ENCODE measurements at regions not wholly inside any gene's neighbourhood (a gene's known extent, or its start where the extent isn't known, plus 50 kb on each side); places are given as distances from the start of the nearest gene placed in this dataset.
A peak's percentile ranks its signal among the peaks of the same experiment; 100 is the strongest.
"Not testable (repeated sequence)": the region's sequence is repeated elsewhere in the genome, so short reads cannot be mapped to it uniquely, and the experiment has no call there.

GRCh38 chr2:219744600-219744999 is 117.2 kb downstream of the SLC4A3 start:
- intact Hi-C loops (cut with DNase I), result loop anchor here in 1 of 4 donors (10.0 kb wide), 1 partner anchor 90 kb away; no protein-coding TSS in a partner anchor
- ATAC-seq (no peak), DNase-seq (no peak)
- H3K27ac ChIP-seq (ENCODE audit: low read length), result no peak overlapping the region
- no peak overlapping the region for H3K4me3 ChIP-seq (ENCODE audit: low read length)
- peaks cover 4% of the 10 kb centered on the region for H3K4me1 ChIP-seq (ENCODE audit: control insufficient read depth, insufficient read depth, low read length)
- 46% methylated on average over 4 of the region's 4 CpGs for WGBS
- no peaks in the 10 kb centered on the region for H3K9me3 ChIP-seq (ENCODE audit: control insufficient read depth, low read length)
- H3K27me3 ChIP-seq (ENCODE audit: control insufficient read depth, insufficient read depth), result no peaks in the 10 kb centered on the region

GRCh38 chr2:219747637-219748036 is 120.2 kb downstream of the SLC4A3 start:
- no peak overlapping the region for H3K27ac ChIP-seq (ENCODE audit: low read length)
- no peak for ATAC-seq
- peaks cover 4% of the 10 kb centered on the region for H3K4me1 ChIP-seq (ENCODE audit: control insufficient read depth, insufficient read depth, low read length)
- H3K4me3 ChIP-seq (ENCODE audit: low read length), result no peak overlapping the region
- intact Hi-C loops (cut with DNase I), result loop anchor here in 1 of 4 donors (10.0 kb wide), 1 partner anchor 87 kb away; no protein-coding TSS in a partner anchor
- H3K9me3 ChIP-seq (ENCODE audit: control insufficient read depth, low read length), result no peaks in the 10 kb centered on the region
- DNase-seq, result no peak
- 75% methylated on average over 1 of the region's 1 CpG for WGBS
- H3K27me3 ChIP-seq (ENCODE audit: control insufficient read depth, insufficient read depth), result no peaks in the 10 kb centered on the region

- intact Hi-C loops (cut with DNase I), result loop anchor here in 1 of 4 donors (10.0 kb wide), 1 partner anchor 86 kb away; no protein-coding TSS in a partner anchor
- DNase-seq (no peak), ATAC-seq (no peak)
- WGBS, result 75% methylated on average over 4 of the region's 4 CpGs
- Histone ChIP-seq H3K27me3 (ENCODE audit: control insufficient read depth, insufficient read depth) (no peaks in the 10 kb centered on the region), H3K4me1 (ENCODE audit: control insufficient read depth, insufficient read depth, low read length) (no peaks in the 10 kb centered on the region), H3K27ac (ENCODE audit: low read length) (no peak overlapping the region), H3K9me3 (ENCODE audit: control insufficient read depth, low read length) (no peaks in the 10 kb centered on the region), H3K4me3 (ENCODE audit: low read length) (no peak overlapping the region)
Observed at GRCh38 chr2:219748671-219749570, 121.5 kb downstream of the SLC4A3 start.

GRCh38 chr2:219751121-219751520 is 123.7 kb downstream of the SLC4A3 start:
- H3K27me3 ChIP-seq (ENCODE audit: control insufficient read depth, insufficient read depth); H3K27ac ChIP-seq (ENCODE audit: low read length); H3K9me3 ChIP-seq (ENCODE audit: control insufficient read depth, low read length); H3K4me1 ChIP-seq (ENCODE audit: control insufficient read depth, insufficient read depth, low read length); intact Hi-C loops (cut with DNase I); ATAC-seq; DNase-seq; H3K4me3 ChIP-seq (ENCODE audit: low read length): not testable (repeated sequence)
- WGBS, result 96% methylated on average over 34 of the region's 34 CpGs

- intact Hi-C loops (cut with DNase I), result no loop called here
- no peaks in the 10 kb centered on the region for H3K27me3 ChIP-seq (ENCODE audit: control insufficient read depth, insufficient read depth)
- WGBS, result 34% methylated on average over 2 of the region's 2 CpGs
- no peaks in the 10 kb centered on the region for H3K4me1 ChIP-seq (ENCODE audit: control insufficient read depth, insufficient read depth, low read length)
- H3K4me3 ChIP-seq (ENCODE audit: low read length), result no peak overlapping the region
- H3K9me3 ChIP-seq (ENCODE audit: control insufficient read depth, low read length), result no peaks in the 10 kb centered on the region
- no peak overlapping the region for H3K27ac ChIP-seq (ENCODE audit: low read length)
- DNase-seq, result no peak
- no peak for ATAC-seq
Observed at GRCh38 chr2:219752726-219753125, 125.3 kb downstream of the SLC4A3 start.

GRCh38 chr2:219758907-219759680 is 131.7 kb downstream of the SLC4A3 start:
- no peaks in the 10 kb centered on the region for H3K27me3 ChIP-seq (ENCODE audit: control insufficient read depth, insufficient read depth)
- 39% methylated on average over 3 of the region's 3 CpGs for WGBS
- H3K4me1 ChIP-seq (ENCODE audit: control insufficient read depth, insufficient read depth, low read length), result no peaks in the 10 kb centered on the region
- H3K4me3 ChIP-seq (ENCODE audit: low read length), result no peak overlapping the region
- ATAC-seq (no peak), DNase-seq (no peak)
- H3K9me3 ChIP-seq (ENCODE audit: control insufficient read depth, low read length), result no peaks in the 10 kb centered on the region
- intact Hi-C loops (cut with DNase I), result no loop called here
- no peak overlapping the region for H3K27ac ChIP-seq (ENCODE audit: low read length)

GRCh38 chr2:219759801-219760200 is 132.4 kb downstream of the SLC4A3 start:
- no peaks in the 10 kb centered on the region for H3K4me1 ChIP-seq (ENCODE audit: control insufficient read depth, insufficient read depth, low read length)
- WGBS, result 74% methylated on average over 3 of the region's 3 CpGs
- no peak overlapping the region for H3K27ac ChIP-seq (ENCODE audit: low read length)
- DNase-seq (no peak), ATAC-seq (no peak)
- intact Hi-C loops (cut with DNase I), result no loop called here
- H3K27me3 ChIP-seq (ENCODE audit: control insufficient read depth, insufficient read depth), result no peaks in the 10 kb centered on the region
- H3K9me3 ChIP-seq (ENCODE audit: control insufficient read depth, low read length), result no peaks in the 10 kb centered on the region
- no peak overlapping the region for H3K4me3 ChIP-seq (ENCODE audit: low read length)

- intact Hi-C loops (cut with DNase I), result no loop called here
Observed at GRCh38 chr2:219765231-219765911, 137.9 kb downstream of the SLC4A3 start.

GRCh38 chr2:219766658-219767057 is 139.2 kb downstream of the SLC4A3 start:
- DNase-seq (peak; percentile 37 to 78 (median 75)), ATAC-seq (peak; percentile 84 to 87)
- WGBS, result 65% methylated on average over 5 of the region's 5 CpGs

More at GRCh38 chr2:219765231-219765911, 137.9 kb downstream of the SLC4A3 start:
- DNase-seq (no peak), ATAC-seq (no peak)
- Histone ChIP-seq H3K9me3 (ENCODE audit: control insufficient read depth, low read length) (no peaks in the 10 kb centered on the region), H3K4me1 (ENCODE audit: control insufficient read depth, insufficient read depth, low read length) (peaks cover 3% of the 10 kb centered on the region), H3K4me3 (ENCODE audit: low read length) (no peak overlapping the region), H3K27ac (ENCODE audit: low read length) (no peak overlapping the region), H3K27me3 (ENCODE audit: control insufficient read depth, insufficient read depth) (no peaks in the 10 kb centered on the region)
- WGBS, result 55% methylated on average over 5 of the region's 5 CpGs

GRCh38 chr2:219769090-219769910 is 141.9 kb downstream of the SLC4A3 start:
- 27% methylated on average over 16 of the region's 16 CpGs for WGBS
- H3K4me3 ChIP-seq (ENCODE audit: low read length), result no peak overlapping the region
- H3K4me1 ChIP-seq (ENCODE audit: control insufficient read depth, insufficient read depth, low read length), result peaks cover 3% of the 10 kb centered on the region
- no peaks in the 10 kb centered on the region for H3K27me3 ChIP-seq (ENCODE audit: control insufficient read depth, insufficient read depth)
- no peaks in the 10 kb centered on the region for H3K9me3 ChIP-seq (ENCODE audit: control insufficient read depth, low read length)
- peak overlapping the region; percentile 94 for H3K27ac ChIP-seq (ENCODE audit: low read length)
- peak; percentile 53 to 88 (median 77) for DNase-seq
- peak; percentile 90 to 92 for ATAC-seq
- intact Hi-C loops (cut with DNase I), result no loop called here

More at GRCh38 chr2:219766658-219767057, 139.2 kb downstream of the SLC4A3 start:
- no peaks in the 10 kb centered on the region for H3K27me3 ChIP-seq (ENCODE audit: control insufficient read depth, insufficient read depth)
- peaks cover 3% of the 10 kb centered on the region for H3K4me1 ChIP-seq (ENCODE audit: control insufficient read depth, insufficient read depth, low read length)
- no peak overlapping the region for H3K27ac ChIP-seq (ENCODE audit: low read length)
- intact Hi-C loops (cut with DNase I), result no loop called here
- no peak overlapping the region for H3K4me3 ChIP-seq (ENCODE audit: low read length)
- H3K9me3 ChIP-seq (ENCODE audit: control insufficient read depth, low read length), result no peaks in the 10 kb centered on the region
